ENCODE measurements at regions not wholly inside any gene's neighbourhood (a gene's known extent, or its start where the extent isn't known, plus 50 kb on each side); places are given as distances from the start of the nearest gene placed in this dataset.

- TF ChIP-seq CTCF (IDR thresholded peaks at IDR 0.05): no peak
- no peaks in the 10 kb centered on the region for H3K4me1 ChIP-seq
- H3K27ac ChIP-seq: no peak overlapping the region
- no peak for DNase-seq (ENCODE audit: low spot score)
- H3K9me3 ChIP-seq: no peaks in the 10 kb centered on the region
- no peaks in the 10 kb centered on the region for H3K36me3 ChIP-seq
- H3K27me3 ChIP-seq: no peaks in the 10 kb centered on the region
- no peak overlapping the region for H3K4me3 ChIP-seq
Observed at GRCh38 chr10:45064998-45065397, 64.3 kb downstream of the ZNF22 start.

GRCh38 chr10:45071043-45071813, 70.5 kb downstream of the ZNF22 start:
- Histone ChIP-seq H3K36me3 (no peaks in the 10 kb centered on the region), H3K4me3 (no peak overlapping the region), H3K27me3 (no peaks in the 10 kb centered on the region), H3K27ac (no peak overlapping the region), H3K9me3 (peaks cover 0 to 5% of the 10 kb centered on the region in 2 donors), H3K4me1 (no peaks in the 10 kb centered on the region)
- no peak for DNase-seq (ENCODE audit: low spot score)
- TF ChIP-seq CTCF (IDR thresholded peaks at IDR 0.05): no peak

GRCh38 chr10:45075216-45075615, 74.5 kb downstream of the ZNF22 start:
- Histone ChIP-seq H3K4me1 (no peaks in the 10 kb centered on the region), H3K27ac (no peak overlapping the region), H3K4me3 (no peak overlapping the region), H3K27me3 (no peaks in the 10 kb centered on the region), H3K36me3 (no peaks in the 10 kb centered on the region), H3K9me3 (peaks cover 0 to 5% of the 10 kb centered on the region in 2 donors)
- TF ChIP-seq CTCF (IDR thresholded peaks at IDR 0.05): no peak
- no peak for DNase-seq (ENCODE audit: low spot score)

- Histone ChIP-seq H3K27ac (no peak overlapping the region), H3K36me3 (no peaks in the 10 kb centered on the region), H3K27me3 (no peaks in the 10 kb centered on the region), H3K9me3 (peaks cover 0 to under 1% of the 10 kb centered on the region in 2 donors), H3K4me3 (no peak overlapping the region), H3K4me1 (no peaks in the 10 kb centered on the region)
- no peak for TF ChIP-seq CTCF (IDR thresholded peaks at IDR 0.05)
- DNase-seq (ENCODE audit: low spot score): no peak
Observed at GRCh38 chr10:45075826-45076380, 75.2 kb downstream of the ZNF22 start.

- H3K4me1 ChIP-seq: no peaks in the 10 kb centered on the region
- no peaks in the 10 kb centered on the region for H3K9me3 ChIP-seq
- no peak for TF ChIP-seq CTCF (IDR thresholded peaks at IDR 0.05)
- no peaks in the 10 kb centered on the region for H3K27me3 ChIP-seq
- H3K36me3 ChIP-seq: no peaks in the 10 kb centered on the region
- H3K27ac ChIP-seq: no peak overlapping the region
- no peak for DNase-seq (ENCODE audit: low spot score)
- H3K4me3 ChIP-seq: no peak overlapping the region
Observed at GRCh38 chr10:45076891-45077290, 76.2 kb downstream of the ZNF22 start.

Data from right atrium auricular region (tissue), 2 donors.